IPS DF 4.7 (cell line): ENCODE measurements at regions not wholly inside any gene's neighbourhood (a gene's known extent, or its start where the extent isn't known, plus 50 kb on each side); places are given as distances from the start of the nearest gene placed in this dataset.
"Not testable (repeated sequence)": the region's sequence is repeated elsewhere in the genome, so short reads cannot be mapped to it uniquely, and the experiment has no call there.

Experiments used
- DNase-seq: peaks from one replicate; pipeline ENCODE4 v3.0.0-alpha.2; 2013; ENCODE audit warnings: low spot score; ENCODE audit errors: extremely low read depth

GRCh38 chr7:92916770-92917224 lies 80.4 kb upstream of the CDK6 start:
- no peak for DNase-seq

- DNase-seq = no peak
These were observed 79.0 kb upstream of the CDK6 start for GRCh38 chr7:92915348-92915747.

DNA sequence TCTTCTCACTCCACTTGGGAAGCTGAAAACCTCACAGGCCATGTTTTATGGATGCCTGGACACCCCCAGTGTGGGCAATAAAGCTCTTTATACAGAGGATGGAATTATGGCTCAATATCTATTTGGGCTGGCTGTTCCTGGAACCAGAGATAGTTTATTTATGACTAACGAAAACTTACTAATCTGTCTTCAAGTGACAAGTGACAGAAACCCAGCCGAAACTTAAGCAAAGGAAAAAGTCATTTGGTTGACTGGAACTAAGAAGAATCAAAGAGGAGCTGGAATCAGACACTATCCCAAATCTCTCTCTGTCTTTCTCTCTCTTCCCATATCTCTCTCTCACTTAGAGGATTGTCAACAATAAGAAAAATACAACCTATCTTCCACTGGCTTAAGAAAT lies 78.3 kb upstream of the CDK6 start:
- no peak for DNase-seq

- no peak for DNase-seq
These were observed 77.5 kb upstream of the CDK6 start for GRCh38 chr7:92913849-92914248.

GRCh38 chr7:92910976-92911375 lies 74.6 kb upstream of the CDK6 start:
- no peak for DNase-seq

DNA sequence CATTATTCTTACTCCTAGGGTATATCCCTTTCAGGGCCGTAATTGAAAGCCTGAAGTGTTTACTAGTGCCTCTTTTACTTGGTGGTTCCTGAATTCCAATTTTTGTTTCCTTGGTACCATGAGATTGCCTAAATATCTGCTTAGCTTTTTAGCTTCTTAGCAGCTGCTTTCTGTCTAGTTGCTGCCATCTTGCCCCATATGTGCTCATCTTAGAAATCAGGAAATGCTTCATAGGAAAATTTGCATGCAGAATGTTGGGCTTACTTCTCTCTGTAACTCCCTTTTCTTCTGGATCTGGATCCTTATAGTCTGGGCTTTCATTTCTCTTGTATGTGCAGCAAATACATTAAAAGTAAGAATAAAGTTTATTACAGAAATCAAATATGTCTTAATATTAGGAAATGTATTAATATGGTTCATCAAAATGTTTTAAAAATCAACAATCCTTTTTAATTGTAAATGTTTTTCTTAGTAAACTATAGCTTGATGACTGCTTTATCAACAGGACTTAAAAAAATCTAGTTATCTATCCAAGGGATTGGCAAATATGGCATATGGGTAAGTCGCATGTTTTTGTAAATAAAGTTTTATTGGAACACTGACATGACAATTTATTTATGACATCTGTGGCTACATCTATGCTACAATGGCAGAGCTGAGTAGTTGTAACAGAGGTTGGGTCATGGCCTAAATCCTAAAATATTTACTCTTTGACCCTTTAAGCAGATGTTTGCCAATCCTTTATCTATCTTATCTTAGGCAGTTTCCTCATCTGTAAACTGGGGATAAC lies 73.5 kb upstream of the CDK6 start:
- no peak for DNase-seq

DNA sequence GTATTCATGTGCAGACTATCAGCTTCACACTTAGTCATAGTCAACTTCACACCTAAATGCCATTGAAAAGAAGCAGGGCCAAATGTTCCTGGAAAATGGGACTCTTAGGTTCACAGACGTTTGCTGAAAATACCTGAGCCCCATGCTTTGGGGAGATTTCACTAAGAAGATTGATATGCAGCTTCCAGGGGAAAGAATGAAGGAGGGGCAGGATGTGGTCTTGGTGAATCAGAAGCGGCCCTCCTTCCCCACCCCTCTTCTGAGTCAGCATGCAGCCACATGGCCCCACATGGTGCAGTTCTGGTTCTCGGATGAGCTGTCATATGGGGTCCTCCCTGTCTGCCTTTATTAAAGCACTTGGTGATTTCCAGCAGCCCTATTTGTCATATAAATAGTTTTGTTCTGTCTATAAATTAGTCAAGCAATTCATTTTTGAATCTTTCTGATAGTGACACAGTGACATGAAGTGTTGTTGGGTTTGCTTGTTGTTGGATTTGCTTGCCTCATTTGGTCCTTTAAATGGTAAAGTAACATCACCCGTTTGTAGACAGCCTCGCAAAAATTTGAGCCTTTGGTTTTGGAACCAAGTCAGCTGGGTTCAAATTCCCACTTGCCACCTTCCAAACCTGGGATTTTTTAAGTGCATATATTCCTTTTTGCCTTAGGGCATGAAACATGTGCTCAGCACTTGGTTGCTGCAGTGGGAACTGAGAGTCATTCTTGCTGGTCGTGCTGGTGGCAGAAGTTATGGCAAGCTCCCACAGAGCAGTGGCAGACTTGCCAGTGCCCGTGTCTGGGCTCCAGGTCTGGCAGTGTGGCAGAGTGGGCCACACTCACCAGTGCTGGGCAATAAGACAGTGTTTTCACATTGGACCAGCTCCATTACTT lies 68.1 kb upstream of the CDK6 start:
- DNase-seq = no peak

DNA sequence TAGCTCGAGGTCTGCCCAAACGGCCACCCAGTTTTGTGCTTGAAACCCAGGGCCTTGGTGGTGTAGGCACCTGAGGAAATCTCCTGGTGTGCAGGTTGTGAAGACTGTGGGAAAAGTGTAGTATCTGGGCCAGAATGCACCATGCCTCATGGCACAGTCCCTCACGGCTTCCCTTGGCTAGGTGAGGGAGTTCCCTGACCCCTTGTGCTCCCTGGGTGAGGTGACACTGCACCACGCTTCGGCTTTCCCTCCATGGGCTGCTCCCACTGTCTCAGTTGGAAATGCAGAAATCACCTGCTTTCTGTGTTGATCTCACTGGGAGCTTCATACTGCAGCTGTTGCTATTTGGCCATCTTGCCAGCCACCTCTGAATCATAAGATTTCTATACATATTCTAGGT lies 62.4 kb upstream of the CDK6 start:
- DNase-seq = no peak

DNA sequence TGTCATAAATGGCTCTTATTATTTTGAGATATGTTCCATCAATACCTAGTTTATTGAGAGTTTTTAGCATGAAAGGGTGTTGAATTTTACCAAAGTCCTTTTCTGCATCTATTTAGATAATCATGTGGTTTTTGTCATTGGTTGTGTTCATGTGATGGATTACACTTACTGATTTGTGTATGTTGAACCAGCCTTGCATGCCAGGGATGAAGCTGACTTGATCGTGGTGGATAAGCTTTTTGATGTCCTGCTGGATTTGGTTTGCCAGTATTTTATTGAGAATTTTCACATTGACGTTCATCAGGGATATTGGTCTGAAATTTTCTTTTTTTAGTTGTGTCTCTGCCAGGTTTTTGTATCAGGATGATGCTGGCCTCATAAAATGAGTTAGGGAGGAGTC lies 58.5 kb upstream of the CDK6 start:
- DNase-seq = not testable (repeated sequence)

- DNase-seq = no peak
These were observed 52.7 kb upstream of the CDK6 start for GRCh38 chr7:92889081-92889480.
